ENCODE measurements at regions not wholly inside any gene's neighbourhood (a gene's known extent, or its start where the extent isn't known, plus 50 kb on each side); places are given as distances from the start of the nearest gene placed in this dataset.
"Not testable (repeated sequence)": the region's sequence is repeated elsewhere in the genome, so short reads cannot be mapped to it uniquely, and the experiment has no call there.

DNA sequence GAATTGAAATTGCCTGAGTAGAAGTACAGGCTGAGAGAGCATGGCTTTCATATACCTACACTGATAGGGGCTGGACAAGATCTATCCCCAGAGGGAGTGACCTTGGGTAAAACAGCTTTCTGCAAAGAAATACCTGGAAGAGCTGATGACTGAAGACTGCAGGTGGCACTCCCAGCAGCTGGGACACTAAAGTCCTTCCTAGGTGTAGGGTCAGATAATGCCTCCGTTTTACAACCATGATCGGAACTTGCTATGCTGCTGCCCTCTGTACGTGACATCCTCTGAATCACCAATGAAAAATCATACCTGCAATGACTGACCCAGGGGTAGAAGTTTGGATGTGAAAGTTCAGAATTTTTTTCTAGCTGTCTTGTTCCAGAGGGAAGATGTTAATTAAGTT, 107.2 kb upstream of the WDR1 start:
- no peaks in the 10 kb centered on the region for H3K36me3 Mint-ChIP-seq
- H3K27me3 Mint-ChIP-seq = no peaks in the 10 kb centered on the region
- no peaks in the 10 kb centered on the region for H3K9me3 Mint-ChIP-seq
- no peak overlapping the region for H3K4me3 Mint-ChIP-seq
- no peak overlapping the region for H3K27ac Mint-ChIP-seq
- DNase-seq = no peak
- H3K4me1 Mint-ChIP-seq = no peaks in the 10 kb centered on the region

DNA sequence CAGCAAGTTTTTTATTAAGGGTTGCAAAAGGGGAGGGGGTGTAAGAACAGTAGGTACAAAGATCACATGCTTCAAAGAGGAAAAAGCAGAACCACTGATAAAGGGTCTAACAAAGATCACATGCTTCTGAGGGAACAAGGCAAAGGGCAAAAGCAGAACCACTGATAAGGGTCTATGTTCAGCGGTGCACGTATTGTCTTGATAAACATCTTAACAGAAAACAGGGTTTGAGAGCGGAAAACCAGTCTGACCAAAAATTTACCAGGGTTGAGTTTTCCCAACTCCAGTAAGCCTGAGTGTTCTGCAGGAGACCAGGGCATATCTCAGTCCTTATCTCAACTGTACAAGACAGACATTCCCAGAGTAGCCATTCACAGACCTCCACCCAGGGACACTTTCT, 96.9 kb upstream of the WDR1 start:
- H3K4me1 Mint-ChIP-seq, H3K27ac Mint-ChIP-seq, H3K36me3 Mint-ChIP-seq, H3K4me3 Mint-ChIP-seq, H3K27me3 Mint-ChIP-seq, DNase-seq, H3K9me3 Mint-ChIP-seq: not testable (repeated sequence)

DNA sequence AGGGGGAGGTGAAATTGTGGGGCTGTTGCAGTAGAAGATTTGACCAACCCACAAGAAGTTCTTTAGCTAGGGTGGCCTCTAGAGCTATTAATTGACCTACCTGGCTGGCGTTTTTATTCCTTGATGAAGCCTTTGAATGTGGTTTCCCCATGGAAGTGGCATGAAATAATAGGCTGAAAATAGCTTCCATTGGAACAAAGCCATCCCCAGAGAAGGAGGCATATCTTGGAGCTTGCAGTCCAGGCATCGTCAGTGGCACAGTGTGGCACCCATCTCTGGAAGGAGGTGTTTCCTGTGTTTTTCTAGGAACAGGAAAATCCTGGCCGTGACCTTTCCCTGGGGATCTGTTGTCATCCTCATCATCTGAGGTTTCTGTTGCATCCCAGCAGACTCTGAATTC, 96.3 kb upstream of the WDR1 start:
- Mint-ChIP-seq H3K36me3 (no peaks in the 10 kb centered on the region), H3K4me1 (no peaks in the 10 kb centered on the region), H3K9me3 (no peaks in the 10 kb centered on the region), H3K27me3 (no peaks in the 10 kb centered on the region), H3K4me3 (no peak overlapping the region), H3K27ac (no peak overlapping the region)
- no peak for DNase-seq

DNA sequence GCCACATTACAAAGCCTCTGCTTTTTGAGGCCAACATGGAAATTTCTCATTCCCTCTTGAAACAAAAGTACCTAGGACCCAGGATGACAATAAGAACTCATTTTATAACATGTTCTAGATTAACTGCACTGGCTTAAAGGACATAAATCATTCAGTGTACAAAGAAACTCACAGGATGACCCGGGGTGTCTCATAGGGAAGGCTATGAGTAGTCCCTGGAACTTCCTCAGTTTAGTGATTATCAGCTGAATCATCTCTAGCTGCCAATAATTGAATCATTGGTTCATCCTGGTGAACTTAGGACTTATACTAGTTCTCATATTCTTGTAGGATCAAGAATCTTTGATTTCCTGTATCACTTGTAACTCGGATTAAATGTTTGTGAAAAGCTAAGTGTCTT, 95.8 kb upstream of the WDR1 start:
- Mint-ChIP-seq H3K4me3 (no peak overlapping the region), H3K27me3 (no peaks in the 10 kb centered on the region), H3K36me3 (no peaks in the 10 kb centered on the region), H3K4me1 (no peaks in the 10 kb centered on the region), H3K27ac (no peak overlapping the region), H3K9me3 (no peaks in the 10 kb centered on the region)
- DNase-seq = no peak

DNA sequence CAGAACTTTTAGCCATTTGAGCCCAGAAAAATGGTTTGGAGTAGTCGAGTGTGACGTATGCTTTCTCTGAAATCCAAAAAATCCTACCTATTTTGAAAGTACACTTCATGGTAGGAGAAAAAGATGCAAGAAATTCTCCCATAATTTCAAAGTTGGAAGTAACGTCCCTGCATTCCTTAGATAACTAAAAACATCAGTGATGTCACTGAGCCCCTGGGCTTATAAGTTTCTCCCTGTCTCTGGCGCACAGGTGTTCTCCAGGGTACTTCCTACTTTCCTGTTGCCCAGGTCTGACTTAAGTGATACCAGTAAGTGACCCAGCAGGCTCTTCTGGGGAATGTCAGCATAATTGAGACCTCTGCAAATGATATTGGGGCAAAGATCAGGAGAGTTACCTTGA, 90.5 kb upstream of the WDR1 start:
- Mint-ChIP-seq H3K4me1 (no peaks in the 10 kb centered on the region), H3K36me3 (no peaks in the 10 kb centered on the region), H3K9me3 (no peaks in the 10 kb centered on the region), H3K27me3 (no peaks in the 10 kb centered on the region), H3K4me3 (no peak overlapping the region), H3K27ac (no peak overlapping the region)
- DNase-seq = no peak

DNA sequence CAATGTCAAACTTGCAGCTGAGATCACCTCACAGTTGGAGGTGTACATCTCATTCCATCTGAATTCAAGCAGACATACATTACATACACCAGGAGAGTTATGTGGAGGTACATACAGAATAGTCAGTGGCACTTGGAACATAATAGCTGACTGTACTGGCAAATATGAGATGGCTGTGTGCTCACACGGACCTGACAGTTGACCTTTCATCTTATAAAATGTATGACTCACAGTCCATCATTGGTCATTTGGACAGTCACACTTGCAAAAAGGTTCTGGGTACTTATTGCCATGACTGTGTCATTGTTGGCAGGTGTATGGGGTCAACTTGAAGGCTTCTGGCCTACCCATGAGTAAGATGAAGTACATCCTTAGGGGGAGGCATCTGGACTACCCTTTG, 88.6 kb upstream of the WDR1 start:
- Mint-ChIP-seq H3K4me3 (no peak overlapping the region), H3K36me3 (no peaks in the 10 kb centered on the region), H3K27ac (no peak overlapping the region), H3K9me3 (no peaks in the 10 kb centered on the region), H3K4me1 (no peaks in the 10 kb centered on the region), H3K27me3 (no peaks in the 10 kb centered on the region)
- no peak for DNase-seq

DNA sequence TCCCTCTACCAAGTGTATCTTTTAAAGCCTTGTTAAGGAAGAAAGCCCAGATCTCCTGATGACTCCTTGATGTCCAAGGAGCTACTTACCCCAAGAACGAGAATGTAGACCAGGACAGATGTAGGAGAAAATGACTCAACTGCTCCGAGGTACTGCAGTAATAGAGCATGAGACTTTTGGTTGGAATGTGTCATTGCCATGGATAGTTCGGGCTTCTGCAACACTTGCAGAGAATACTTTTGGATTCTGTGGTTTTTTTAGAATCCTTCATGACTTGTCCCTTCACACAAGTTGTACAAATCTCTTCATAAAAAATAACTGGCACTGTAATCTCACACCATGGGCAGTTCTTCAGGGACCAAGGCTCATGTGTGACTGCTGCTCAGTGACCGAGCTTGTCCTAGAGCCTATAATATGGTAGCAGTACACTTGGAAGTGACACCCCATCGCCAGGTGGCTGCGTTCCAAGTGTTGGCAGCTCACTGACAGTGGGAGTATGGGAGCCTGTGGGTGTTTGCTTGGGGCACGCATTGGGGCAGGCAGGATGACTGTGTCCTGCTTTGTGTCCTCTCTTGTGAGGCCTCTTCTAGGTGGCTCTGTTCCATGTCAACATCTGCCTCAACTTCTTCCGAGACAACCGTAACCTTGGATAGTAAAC, 87.9 kb upstream of the WDR1 start:
- H3K9me3 Mint-ChIP-seq = no peaks in the 10 kb centered on the region

DNA sequence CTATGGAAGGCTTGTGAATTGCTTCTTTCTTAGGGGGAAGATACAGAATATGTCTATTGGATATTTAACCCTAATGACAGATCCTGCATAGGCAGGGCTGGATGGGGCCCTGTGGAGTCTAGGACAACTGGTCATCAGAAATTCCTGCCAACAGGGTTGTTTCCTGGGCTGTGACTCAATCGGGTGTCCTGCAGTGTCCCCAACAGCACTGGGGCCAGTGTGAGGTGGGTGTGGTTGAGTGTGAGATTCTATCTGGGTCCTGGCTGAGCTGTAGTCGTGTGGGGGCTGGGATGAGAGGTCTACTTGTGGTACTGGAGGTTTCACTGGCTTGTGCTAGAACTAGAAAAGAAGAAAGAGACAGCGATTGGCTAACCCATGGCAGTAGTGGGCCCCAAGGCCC, 87.3 kb upstream of the WDR1 start:
- H3K4me1 Mint-ChIP-seq = no peaks in the 10 kb centered on the region
- no peak for DNase-seq
- H3K4me3 Mint-ChIP-seq = no peak overlapping the region
- H3K27me3 Mint-ChIP-seq = no peaks in the 10 kb centered on the region
- H3K27ac Mint-ChIP-seq = no peak overlapping the region
- H3K36me3 Mint-ChIP-seq = no peaks in the 10 kb centered on the region
- H3K9me3 Mint-ChIP-seq = no peaks in the 10 kb centered on the region

More for the DNA sequence above, 87.9 kb upstream of the WDR1 start:
- Mint-ChIP-seq H3K36me3 (no peaks in the 10 kb centered on the region), H3K4me3 (no peak overlapping the region), H3K4me1 (no peaks in the 10 kb centered on the region), H3K27me3 (no peaks in the 10 kb centered on the region), H3K27ac (no peak overlapping the region)
- no peak for DNase-seq

DNA sequence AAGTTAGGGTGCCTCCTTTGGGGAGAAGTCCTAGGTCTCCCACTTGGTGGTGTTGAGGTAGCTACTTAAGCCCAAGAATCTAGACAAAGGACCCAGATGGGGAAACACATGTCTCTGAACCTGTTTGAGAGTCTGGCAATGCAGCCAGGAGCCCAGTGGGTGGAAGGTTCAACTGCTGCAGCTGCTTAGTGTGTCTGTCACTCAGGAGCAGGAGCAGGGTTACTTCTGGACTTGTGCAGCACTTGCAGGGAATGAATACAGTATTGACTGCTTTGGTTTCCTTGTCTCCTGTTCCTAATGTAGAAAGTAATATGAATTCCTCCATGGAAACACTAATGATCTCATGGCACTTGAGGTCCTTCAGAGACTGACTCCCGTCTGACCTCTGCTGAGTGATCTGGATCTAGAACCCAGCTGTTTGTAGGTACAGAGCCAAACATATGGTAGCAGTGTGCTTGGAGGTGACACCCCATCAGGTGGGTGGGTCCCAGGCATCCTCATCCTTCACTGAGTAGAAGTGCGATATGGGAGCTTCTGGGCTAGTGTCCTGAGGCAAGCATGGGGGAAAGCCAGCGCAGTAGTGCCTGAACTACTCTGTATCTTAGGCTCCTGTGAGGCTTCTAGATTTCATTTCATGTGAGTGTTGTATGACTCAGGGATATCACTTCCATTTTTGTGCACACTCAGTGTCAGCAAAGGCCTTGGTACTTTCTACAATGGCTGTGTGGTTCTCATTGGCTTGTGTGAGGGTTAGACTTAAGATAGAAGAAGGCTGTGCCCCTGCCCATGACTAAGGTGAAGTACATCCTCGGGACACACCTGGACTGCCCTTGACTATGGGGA, 85.0 kb upstream of the WDR1 start:
- H3K9me3 Mint-ChIP-seq = no peaks in the 10 kb centered on the region
- no peak overlapping the region for H3K27ac Mint-ChIP-seq
- DNase-seq = no peak
- no peaks in the 10 kb centered on the region for H3K27me3 Mint-ChIP-seq
- no peaks in the 10 kb centered on the region for H3K36me3 Mint-ChIP-seq
- no peaks in the 10 kb centered on the region for H3K4me1 Mint-ChIP-seq
- no peak overlapping the region for H3K4me3 Mint-ChIP-seq

DNA sequence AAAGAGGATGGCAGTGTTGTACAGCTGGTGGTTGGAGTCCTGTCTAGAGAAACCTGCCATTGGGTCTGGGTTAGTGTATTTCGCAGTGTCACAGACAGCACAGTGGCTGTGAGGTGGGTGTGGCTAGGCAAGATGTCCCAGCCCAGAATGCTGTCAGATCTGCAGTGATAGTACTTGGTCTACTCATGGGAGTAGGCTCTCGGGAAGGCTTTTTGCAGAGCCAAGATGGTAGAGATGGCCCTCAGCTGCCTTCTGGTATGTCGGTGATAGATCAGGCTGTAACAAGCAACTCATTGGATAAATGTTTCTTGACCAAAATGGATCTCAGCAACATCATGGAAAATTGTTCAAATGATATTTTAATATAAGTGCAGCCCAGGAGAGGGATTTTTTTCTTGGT, 84.3 kb upstream of the WDR1 start:
- no peak overlapping the region for H3K27ac Mint-ChIP-seq
- no peak for DNase-seq
- no peaks in the 10 kb centered on the region for H3K36me3 Mint-ChIP-seq
- no peaks in the 10 kb centered on the region for H3K27me3 Mint-ChIP-seq
- no peaks in the 10 kb centered on the region for H3K4me1 Mint-ChIP-seq
- H3K4me3 Mint-ChIP-seq = no peak overlapping the region
- H3K9me3 Mint-ChIP-seq = no peaks in the 10 kb centered on the region

DNA sequence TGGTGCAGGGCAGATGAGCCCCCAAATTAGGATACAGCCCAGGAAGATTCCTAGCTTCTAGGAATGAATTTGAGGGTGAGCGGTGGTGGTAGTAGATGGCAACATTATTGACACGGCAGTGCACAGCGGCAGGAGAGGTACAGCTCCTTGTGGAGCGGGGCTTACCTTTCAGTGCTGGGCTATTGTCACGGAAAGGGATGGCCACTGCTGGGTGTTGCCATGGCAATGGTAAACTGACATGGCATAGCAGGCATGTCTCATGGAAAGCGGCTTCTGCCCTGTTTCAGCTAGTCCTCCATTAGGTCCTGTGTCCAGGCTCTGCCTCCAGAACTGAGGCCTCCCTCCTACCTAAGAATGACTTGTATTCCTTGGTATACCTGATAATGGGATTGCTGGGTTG, 81.8 kb upstream of the WDR1 start:
- Mint-ChIP-seq H3K27ac (no peak overlapping the region), H3K36me3 (no peaks in the 10 kb centered on the region), H3K27me3 (no peaks in the 10 kb centered on the region), H3K4me1 (no peaks in the 10 kb centered on the region), H3K4me3 (no peak overlapping the region), H3K9me3 (no peaks in the 10 kb centered on the region)
- DNase-seq = no peak

DNA sequence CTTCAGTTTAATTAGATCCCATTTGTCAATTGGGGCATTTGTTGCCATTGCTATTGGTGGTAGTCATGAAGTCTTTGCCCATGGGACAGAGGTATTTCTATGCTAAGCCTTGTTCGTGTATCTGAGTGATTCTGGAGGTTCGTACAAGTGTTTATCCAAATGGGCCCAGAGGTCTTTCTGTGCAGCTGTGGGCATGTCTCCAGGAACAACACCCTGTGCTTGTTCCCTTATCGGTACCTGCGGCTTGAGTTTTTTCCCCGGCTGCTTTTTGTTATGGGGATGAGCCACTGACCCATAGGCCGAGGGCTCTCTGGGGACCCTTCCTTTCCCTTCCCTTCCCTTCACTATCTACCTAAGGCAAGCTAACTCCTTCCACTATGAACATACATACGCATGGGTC, 81.4 kb upstream of the WDR1 start:
- Mint-ChIP-seq H3K9me3 (no peaks in the 10 kb centered on the region), H3K4me1 (no peaks in the 10 kb centered on the region), H3K4me3 (no peak overlapping the region), H3K27me3 (no peaks in the 10 kb centered on the region), H3K36me3 (no peaks in the 10 kb centered on the region), H3K27ac (no peak overlapping the region)
- DNase-seq = no peak

DNA sequence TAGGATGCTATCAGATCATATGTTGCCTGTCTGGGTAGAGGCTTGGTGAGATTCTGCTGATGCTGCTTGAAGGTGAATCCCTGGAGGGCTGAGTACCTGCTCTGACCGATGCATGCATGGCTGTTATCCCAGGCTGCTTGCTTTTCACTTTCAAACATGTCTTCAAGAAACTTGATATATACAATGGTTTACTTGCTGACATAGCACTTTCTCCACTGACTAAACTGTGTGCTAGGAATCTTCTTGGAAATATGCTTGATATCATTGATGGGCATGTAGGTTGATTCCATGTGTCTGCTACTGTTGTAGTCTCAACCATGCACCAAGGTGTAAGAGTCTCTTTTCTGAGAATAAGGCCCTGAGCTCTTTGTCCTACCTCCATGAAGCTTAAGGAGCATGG, 79.6 kb upstream of the WDR1 start:
- Mint-ChIP-seq H3K27ac (no peak overlapping the region), H3K9me3 (no peaks in the 10 kb centered on the region), H3K4me3 (no peak overlapping the region), H3K4me1 (no peaks in the 10 kb centered on the region), H3K36me3 (no peaks in the 10 kb centered on the region), H3K27me3 (no peaks in the 10 kb centered on the region)
- DNase-seq = no peak

DNA sequence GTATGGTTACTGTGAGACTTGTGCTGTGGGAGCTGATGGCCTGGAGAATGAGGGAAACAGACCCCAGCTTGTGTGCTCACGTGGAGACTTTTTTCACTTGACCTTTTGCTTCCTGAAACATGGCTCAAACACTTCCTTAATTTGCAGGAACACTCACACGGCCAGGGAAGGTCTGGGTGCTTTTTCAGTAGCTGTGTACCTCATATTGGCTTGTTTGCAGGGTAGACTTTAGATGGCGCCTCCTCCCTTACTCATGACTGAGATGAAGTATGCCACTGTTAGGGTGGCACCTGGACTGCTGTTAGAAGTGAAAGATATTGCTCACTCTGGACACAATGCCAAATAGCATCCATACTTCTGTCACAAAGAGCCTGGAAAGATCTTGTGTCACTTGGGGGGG, 75.7 kb upstream of the WDR1 start:
- H3K36me3 Mint-ChIP-seq = no peaks in the 10 kb centered on the region
- DNase-seq = no peak
- H3K27me3 Mint-ChIP-seq = no peaks in the 10 kb centered on the region
- H3K9me3 Mint-ChIP-seq = no peaks in the 10 kb centered on the region
- no peak overlapping the region for H3K4me3 Mint-ChIP-seq
- H3K27ac Mint-ChIP-seq = no peak overlapping the region
- peaks cover 2% of the 10 kb centered on the region for H3K4me1 Mint-ChIP-seq

DNA sequence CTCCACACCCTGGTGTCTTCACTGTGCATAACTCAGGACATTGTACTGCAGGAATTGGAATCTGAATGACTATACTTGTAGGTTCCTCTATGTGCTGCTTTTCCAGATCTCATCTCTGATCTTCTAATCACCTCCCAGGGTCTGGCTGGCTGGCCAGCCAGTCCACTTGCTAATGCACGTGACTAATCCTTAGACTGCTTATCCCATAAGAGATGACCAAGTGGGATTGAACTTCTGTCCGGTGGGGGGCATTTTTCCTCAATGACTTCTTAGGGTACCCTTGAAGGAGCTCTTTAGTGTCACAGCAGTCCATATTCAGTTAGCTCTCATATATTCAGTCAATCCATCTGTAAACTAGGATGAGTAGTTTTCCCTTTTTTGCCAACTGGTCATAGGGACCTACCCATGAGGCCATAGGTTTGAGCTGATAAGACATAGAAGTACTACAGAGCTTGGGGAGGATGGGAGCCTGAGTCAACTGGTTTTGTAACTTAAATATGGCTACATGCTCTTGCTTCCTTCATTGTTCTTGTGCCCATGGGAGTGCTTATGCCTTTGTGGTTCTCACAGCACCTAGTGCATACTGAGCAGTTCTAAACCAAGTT, 71.9 kb upstream of the WDR1 start:
- no peak overlapping the region for H3K4me3 Mint-ChIP-seq
- peaks cover 4% of the 10 kb centered on the region for H3K4me1 Mint-ChIP-seq
- H3K36me3 Mint-ChIP-seq = no peaks in the 10 kb centered on the region
- no peaks in the 10 kb centered on the region for H3K27me3 Mint-ChIP-seq
- no peak overlapping the region for H3K27ac Mint-ChIP-seq
- no peaks in the 10 kb centered on the region for H3K9me3 Mint-ChIP-seq
- DNase-seq = no peak
